ENCODE measurements at regions not wholly inside any gene's neighbourhood (a gene's known extent, or its start where the extent isn't known, plus 50 kb on each side); places are given as distances from the start of the nearest gene placed in this dataset.

- no peak for TF ChIP-seq CTCF (IDR thresholded peaks at IDR 0.05)
- no peak for TF ChIP-seq POLR2A (IDR thresholded peaks at IDR 0.05)
Observed at GRCh38 chr4:147325571-147325981, 155.3 kb upstream of the EDNRA start.

Measured in breast epithelium (tissue), 3 donors.